K562 (cell line): ENCODE measurements at regions not wholly inside any gene's neighbourhood (a gene's known extent, or its start where the extent isn't known, plus 50 kb on each side); places are given as distances from the start of the nearest gene placed in this dataset.

ENCODE experiments used
- GTF2B ChIP-seq: IDR thresholded peaks from 2 replicates; pipeline ENCODE4 v1.6.1; 2011; ENCODE audit not compliant: insufficient read length; ENCODE audit errors: extremely low read depth
- MGA ChIP-seq: fragments of 450-650 bp; IDR thresholded peaks from 2 replicates; pipeline ENCODE4 v1.6.1; 2016; ENCODE audit warnings: mild to moderate bottlenecking, moderate library complexity
- SAFB2 ChIP-seq: fragments of 200-400 bp; formaldehyde crosslinking; IDR thresholded peaks from 2 replicates; pipeline ENCODE4 v1.6.1; 2018; ENCODE audit warnings: borderline replicate concordance, low read length, low read depth, moderate library complexity; ENCODE audit not compliant: severe bottlenecking
- SRSF1 ChIP-seq: fragments of 200-400 bp; formaldehyde crosslinking; IDR thresholded peaks from 2 replicates; pipeline ENCODE4 v1.6.1; 2017; ENCODE audit warnings: mild to moderate bottlenecking, low read depth, low read length, moderate library complexity
- ZNF431 ChIP-seq: sonication (generic); formaldehyde crosslinking; IDR thresholded peaks from 2 replicates; pipeline ENCODE4 v1.8.0; 2022; ENCODE audit warnings: mild to moderate bottlenecking, missing genetic modification reagents
- ZNF561 ChIP-seq: fragments of 450-650 bp; formaldehyde crosslinking; conservative IDR thresholded peaks from 2 replicates; pipeline ENCODE4 v1.4.0; 2020; ENCODE audit warnings: mild to moderate bottlenecking, moderate library complexity
- TF ChIP-seq, protein P1 (sequence below): sonication (generic); formaldehyde crosslinking; IDR thresholded peaks from 2 replicates; pipeline ENCODE4 v1.8.1; 2023; ENCODE audit warnings: mild to moderate bottlenecking, missing genetic modification reagents

- TF ChIP-seq ZNF431 (CRISPR knock-in tag) (no peak), SRSF1 (no peak), SAFB2 (no peak), ZNF561 (CRISPR knock-in tag) (no peak), MGA (no peak), GTF2B (no peak)
- TF ChIP-seq, protein P1, sequence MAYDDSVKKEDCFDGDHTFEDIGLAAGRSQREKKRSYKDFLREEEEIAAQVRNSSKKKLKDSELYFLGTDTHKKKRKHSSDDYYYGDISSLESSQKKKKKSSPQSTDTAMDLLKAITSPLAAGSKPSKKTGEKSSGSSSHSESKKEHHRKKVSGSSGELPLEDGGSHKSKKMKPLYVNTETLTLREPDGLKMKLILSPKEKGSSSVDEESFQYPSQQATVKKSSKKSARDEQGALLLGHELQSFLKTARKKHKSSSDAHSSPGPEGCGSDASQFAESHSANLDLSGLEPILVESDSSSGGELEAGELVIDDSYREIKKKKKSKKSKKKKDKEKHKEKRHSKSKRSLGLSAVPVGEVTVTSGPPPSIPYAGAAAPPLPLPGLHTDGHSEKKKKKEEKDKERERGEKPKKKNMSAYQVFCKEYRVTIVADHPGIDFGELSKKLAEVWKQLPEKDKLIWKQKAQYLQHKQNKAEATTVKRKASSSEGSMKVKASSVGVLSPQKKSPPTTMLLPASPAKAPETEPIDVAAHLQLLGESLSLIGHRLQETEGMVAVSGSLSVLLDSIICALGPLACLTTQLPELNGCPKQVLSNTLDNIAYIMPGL (CRISPR knock-in tag), result no peak
Measured at GRCh38 chr13:63025741-63026140, 1610.1 kb upstream of the PCDH20 start (continued).
